Skin of body (tissue), 1 donor: ENCODE measurements at regions not wholly inside any gene's neighbourhood (a gene's known extent, or its start where the extent isn't known, plus 50 kb on each side); places are given as distances from the start of the nearest gene placed in this dataset.

Experiments
- DNase-seq: peaks from one replicate; lab custom pipeline; 2025; lab: John Stamatoyannopoulos, UW

DNA sequence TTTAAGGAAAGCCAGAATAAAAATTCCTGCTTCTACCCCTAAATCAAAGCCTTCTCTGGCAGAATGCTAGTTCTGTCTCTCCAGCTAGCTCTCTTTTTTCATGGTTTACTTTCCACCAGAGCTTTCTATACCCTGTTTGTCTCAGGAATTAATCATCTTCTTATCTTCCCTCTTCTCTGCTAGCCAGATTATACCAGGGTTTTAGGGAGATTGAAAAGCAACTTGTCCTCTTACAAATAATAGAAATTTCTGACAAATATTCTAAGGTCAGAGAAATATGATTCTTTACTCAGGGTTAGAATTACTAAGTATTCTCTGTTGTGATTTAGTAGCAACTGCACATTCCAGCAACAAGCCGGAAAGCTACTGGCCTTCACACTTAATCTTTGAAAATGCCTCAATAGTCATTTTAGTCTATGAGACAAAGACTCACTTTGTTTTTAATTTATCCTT, 166.4 kb downstream of the TANC2 start:
- DNase-seq, result no peak

GRCh38 chr17:63133491-63133890, 167.5 kb downstream of the TANC2 start:
- DNase-seq, result no peak

- DNase-seq, result no peak
These were observed 168.8 kb downstream of the TANC2 start for GRCh38 chr17:63134867-63135266.

- DNase-seq, result no peak
These were observed 170.5 kb downstream of the TANC2 start for GRCh38 chr17:63136369-63137012.

DNA sequence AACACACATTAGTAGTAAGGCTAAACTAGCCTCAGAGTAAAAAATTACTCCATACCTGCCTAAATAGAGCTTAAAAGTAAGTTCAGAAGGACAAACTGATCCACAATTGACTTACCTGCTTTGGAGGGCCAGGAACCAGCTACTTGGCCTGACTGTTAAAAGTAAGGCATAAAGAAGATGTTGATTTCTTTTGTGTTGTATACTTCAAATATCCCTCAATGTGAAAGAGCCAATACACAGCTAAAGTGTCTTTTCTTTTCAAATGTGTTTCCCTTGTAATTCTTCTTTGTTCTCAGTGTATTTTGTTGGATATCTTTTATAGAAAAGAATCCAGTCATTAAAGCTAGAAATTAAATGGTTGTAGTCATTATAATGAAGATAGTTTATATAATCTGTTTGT, 171.1 kb downstream of the TANC2 start:
- no peak for DNase-seq

DNA sequence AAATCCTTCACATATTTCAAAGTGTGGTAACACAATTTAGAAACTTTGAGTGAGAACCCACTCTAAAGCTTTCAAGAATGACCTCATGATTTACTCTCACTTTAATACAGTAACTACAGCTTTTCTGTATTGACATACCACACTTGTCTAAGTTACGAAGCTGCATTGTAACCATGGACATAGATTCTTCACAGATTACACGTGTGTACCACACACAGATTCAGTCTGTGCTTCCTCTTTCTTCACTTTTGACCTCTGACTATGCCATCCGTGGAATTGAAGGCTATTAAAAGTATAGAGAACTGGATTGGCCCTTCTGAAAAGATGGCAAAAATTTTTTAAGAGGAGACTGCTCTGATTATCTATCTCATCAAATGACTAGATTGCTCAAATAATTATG, 172.7 kb downstream of the TANC2 start:
- DNase-seq, result peak; percentile 4

- DNase-seq, result no peak
These were observed 173.3 kb downstream of the TANC2 start for GRCh38 chr17:63139356-63139755.

DNA sequence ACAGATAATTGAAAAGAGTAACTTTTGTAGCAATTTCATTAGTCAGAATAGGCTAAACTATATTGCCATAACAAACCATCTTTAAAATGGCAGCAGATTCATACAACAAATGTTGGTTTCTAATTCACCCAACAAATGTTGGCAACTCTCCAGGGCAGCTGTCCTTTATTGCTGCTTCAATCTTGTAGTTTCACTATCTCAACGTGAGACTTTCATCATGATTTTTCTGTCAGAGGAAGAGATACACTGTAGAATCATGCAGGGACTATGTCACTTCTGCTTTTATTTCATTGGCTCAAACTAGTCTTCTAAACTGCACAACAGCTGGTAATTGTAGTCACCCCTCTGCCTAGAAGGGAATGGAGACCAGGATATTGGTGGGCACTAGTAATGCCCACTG, 174.2 kb downstream of the TANC2 start:
- no peak for DNase-seq

- DNase-seq, result no peak
These were observed 176.8 kb downstream of the TANC2 start for GRCh38 chr17:63142836-63143235.

GRCh38 chr17:63150490-63150889, 184.5 kb downstream of the TANC2 start:
- no peak for DNase-seq

- DNase-seq, result peak; percentile 23
These were observed 185.0 kb downstream of the TANC2 start for GRCh38 chr17:63150994-63151464.

- DNase-seq, result peak; percentile 7
These were observed 186.0 kb downstream of the TANC2 start for GRCh38 chr17:63151941-63152523.

DNA sequence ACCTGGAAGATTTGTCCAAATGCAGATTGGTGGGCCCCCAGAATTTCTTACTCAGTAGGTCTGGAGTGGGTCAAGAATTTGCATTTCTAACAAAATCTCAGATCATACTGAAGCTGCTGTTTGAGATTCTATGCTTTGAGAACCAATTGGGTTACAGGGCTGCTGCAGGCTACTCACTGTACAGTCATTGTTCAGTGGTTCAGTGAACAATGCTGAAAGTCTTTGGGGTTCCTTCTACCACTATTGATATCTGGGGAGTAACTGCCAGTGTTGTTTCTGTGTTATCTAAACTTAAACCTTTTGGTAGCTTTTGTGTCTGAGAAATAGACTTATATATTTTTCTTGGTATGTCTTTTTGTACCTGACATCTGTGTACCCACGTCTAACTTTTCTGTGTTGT, 187.5 kb downstream of the TANC2 start:
- DNase-seq, result no peak

DNA sequence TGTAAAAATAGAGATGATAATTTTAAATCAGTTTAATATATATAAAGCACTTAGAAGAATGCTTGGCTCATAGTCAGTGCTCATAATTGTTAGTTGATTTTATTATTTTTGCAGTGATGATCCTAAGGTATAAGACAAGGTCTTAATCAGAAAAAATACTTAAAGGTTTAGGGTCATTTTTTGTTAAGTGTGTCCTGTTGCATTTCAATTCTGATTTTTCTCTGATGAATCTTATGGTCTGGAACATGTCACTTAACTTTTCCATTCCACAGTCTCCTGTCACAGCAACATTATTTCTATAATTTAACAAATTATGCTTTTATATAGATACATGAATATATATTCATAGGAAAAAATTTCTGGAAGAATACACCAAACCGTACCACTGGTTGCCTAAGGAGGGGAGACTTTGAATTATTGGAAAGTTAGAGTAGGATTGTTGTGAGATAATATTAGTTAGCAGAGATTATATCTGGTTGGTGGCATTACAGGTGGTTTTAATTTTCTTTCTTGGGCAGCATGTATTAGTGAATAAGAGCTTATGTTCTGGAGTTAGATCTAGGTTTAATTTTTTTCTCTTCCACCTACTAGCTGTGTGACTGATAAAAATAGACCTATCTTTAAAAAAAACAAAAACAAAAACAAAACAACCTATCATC, 188.7 kb downstream of the TANC2 start:
- no peak for DNase-seq

GRCh38 chr17:63156986-63157385, 191.0 kb downstream of the TANC2 start:
- DNase-seq, result no peak

- DNase-seq, result no peak
These were observed 196.5 kb downstream of the TANC2 start for GRCh38 chr17:63162406-63163157.

- no peak for DNase-seq
These were observed 197.1 kb downstream of the TANC2 start for GRCh38 chr17:63163158-63163520.

- no peak for DNase-seq
These were observed 199.4 kb downstream of the TANC2 start for GRCh38 chr17:63165400-63165799.

GRCh38 chr17:63170795-63171194, 204.8 kb downstream of the TANC2 start:
- DNase-seq, result no peak

- no peak for DNase-seq
These were observed 205.7 kb downstream of the TANC2 start for GRCh38 chr17:63171428-63172393.

DNA sequence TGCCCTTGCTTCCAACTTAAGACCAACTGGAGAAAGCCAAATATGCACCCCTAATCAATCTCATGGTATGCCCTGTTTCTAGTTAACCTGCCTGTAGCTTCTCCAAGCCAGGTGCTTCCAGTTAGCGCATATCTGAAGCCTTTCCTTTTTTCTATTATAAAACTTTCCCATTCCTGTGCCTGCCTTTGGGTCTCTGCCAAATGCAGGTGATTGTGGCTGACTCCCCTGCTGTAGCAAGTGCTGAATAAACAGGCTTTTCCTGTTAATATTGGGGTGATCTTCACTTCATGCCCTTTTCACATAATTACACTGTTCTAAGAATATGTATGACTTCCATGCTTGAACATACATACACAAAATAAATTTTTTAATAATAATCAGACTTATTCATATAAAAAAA, 207.4 kb downstream of the TANC2 start:
- DNase-seq, result no peak
